Panc1 (cell line): ENCODE measurements at regions not wholly inside any gene's neighbourhood (a gene's known extent, or its start where the extent isn't known, plus 50 kb on each side); places are given as distances from the start of the nearest gene placed in this dataset.

Source experiments
- ATAC-seq: fragments of 200-7000 bp; cut with Tn5 transposase; 2 replicates; pipeline ENCODE4 v1.9.1; 2020; ENCODE audit warnings: mild to moderate bottlenecking, moderate library complexity
- BruUV-seq: library from RNA; stranded (reverse); fragments of 400-500 nt; replicated peaks from 2 replicates; lab custom pipeline; 2021; lab: Mats Ljungman, UMichigan
- CTCF ChIA-PET: fragments of 300-600 bp; sonication (Branson Sonifier 250); formaldehyde crosslinking; loops from one replicate; lab custom pipeline; 2022; ENCODE audit warnings: antibody characterized with exemption; lab: Charles Lee
- POLR2A ChIA-PET: fragments of 300-600 bp; sonication (Branson Sonifier 250); formaldehyde crosslinking; loops from one replicate; lab custom pipeline; 2022; ENCODE audit warnings: antibody characterized with exemption; lab: Charles Lee
- DNase-seq: peaks from one replicate; pipeline ENCODE4 v3.0.0-alpha.2; 2010; ENCODE audit warnings: low read depth, low spot score
- H3K27ac ChIP-seq: 2 replicates; pipeline ENCODE4 v1.5.1; 2011; ENCODE audit warnings: mild to moderate bottlenecking, low read length, inconsistent platforms
- H3K27me3 ChIP-seq: fragments of 200-500 bp; sonication (Bioruptor generic); 2 replicates; pipeline ENCODE4 v1.6.0; 2014; ENCODE audit warnings: low read length, inconsistent platforms; ENCODE audit not compliant: control insufficient read depth, insufficient read depth
- H3K36me3 ChIP-seq: fragments of 200-500 bp; sonication (Bioruptor generic); 2 replicates; pipeline ENCODE4 v1.5.1; 2014; ENCODE audit warnings: inconsistent platforms, mild to moderate bottlenecking, low read length, moderate library complexity; ENCODE audit not compliant: control insufficient read depth, insufficient read depth
- H3K4me1 ChIP-seq: 2 replicates; pipeline ENCODE4 v1.5.1; 2011; ENCODE audit warnings: inconsistent platforms, mild to moderate bottlenecking, low read length, moderate library complexity; ENCODE audit not compliant: control insufficient read depth, insufficient read depth
- H3K4me3 ChIP-seq, 2 experiments: 2 replicates each; pipeline ENCODE4 v1.5.1; 2011 to 2012; ENCODE audit warnings: low read depth in 2 of 2, low read length in 2 of 2, mild to moderate bottlenecking in 2 of 2, inconsistent platforms in 1 of 2, moderate library complexity in 1 of 2
- H3K9me3 ChIP-seq: fragments of 200-500 bp; sonication (Bioruptor generic); 2 replicates; pipeline ENCODE4 v1.5.1; 2014; ENCODE audit warnings: low read depth, mild to moderate bottlenecking, inconsistent platforms, low read length, moderate library complexity; ENCODE audit not compliant: control insufficient read depth, insufficient read depth
- POLR2AphosphoS5 ChIP-seq: IDR thresholded peaks from 2 replicates; pipeline ENCODE4 v1.6.1; 2012; ENCODE audit warnings: mild to moderate bottlenecking, low read depth, low read length, moderate library complexity
- REST ChIP-seq, 2 experiments: IDR thresholded peaks; 2 replicates each; pipeline ENCODE4 v1.6.1; 2011 to 2012; ENCODE audit warnings: low read depth in 2 of 2, control low read depth in 1 of 2, low read length in 1 of 2, mild to moderate bottlenecking in 1 of 2, moderate library complexity in 1 of 2; ENCODE audit not compliant: insufficient read depth in 1 of 2
- SIN3A ChIP-seq: IDR thresholded peaks from 2 replicates; pipeline ENCODE4 v1.6.1; 2012; ENCODE audit warnings: low read depth, mild to moderate bottlenecking, low read length, moderate library complexity, borderline replicate concordance; ENCODE audit not compliant: insufficient read depth
- TCF7L2 ChIP-seq: IDR thresholded peaks from 2 replicates; pipeline ENCODE4 v1.6.1; 2011; ENCODE audit warnings: mild to moderate bottlenecking, low read depth, low read length, inconsistent platforms
- in situ Hi-C: cut with HindIII; loops from 2 replicates; pipeline ENCODE4 v1.10.0; 2016; ENCODE audit warnings: low sequenced_read_pairs, low pct_unique_long_range_greater_than_20kb
- intact Hi-C: fragments of 100-400 bp; cut with micrococcal nuclease; formaldehyde crosslinking; loops from one replicate; pipeline ENCODE4 v1.10.0; 2022; ENCODE audit not compliant: unreplicated experiment
- TF ChIP-seq, protein P1 (sequence below): fragments of 450-650 bp; IDR thresholded peaks from 2 replicates; pipeline ENCODE4 v1.5.1; 2017; ENCODE audit warnings: mild to moderate bottlenecking

DNA sequence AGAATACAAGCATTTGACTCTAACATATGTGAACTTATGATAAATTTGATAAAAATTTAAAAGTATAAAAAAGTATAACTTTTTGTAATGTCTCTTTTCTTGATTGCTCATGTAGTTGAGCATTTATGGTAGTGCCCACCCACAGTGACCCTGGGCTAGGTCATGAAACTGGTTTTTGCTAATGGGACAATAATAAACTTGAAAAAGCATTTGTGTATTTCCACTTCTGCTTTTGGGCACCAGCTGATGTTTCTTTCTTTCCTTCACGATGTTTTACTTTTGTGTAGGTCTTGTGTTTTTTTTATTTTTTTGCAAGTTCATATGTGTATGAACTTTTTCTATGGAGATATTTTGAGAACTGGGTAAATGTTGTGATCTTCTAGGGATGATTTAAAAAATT, 313.1 kb downstream of the CBLL2 start:
- BruUV-seq, result no TSS peak
- Histone ChIP-seq H3K27ac (no peak overlapping the region), H3K36me3 (no peaks in the 10 kb centered on the region), H3K4me1 (no peaks in the 10 kb centered on the region), H3K27me3 (no peaks in the 10 kb centered on the region), H3K9me3 (no peaks in the 10 kb centered on the region), H3K4me3 (no peak overlapping the region)
- ATAC-seq, result no peak
- intact Hi-C loops, result no loop called here
- CTCF ChIA-PET, result interaction anchor here (0.6 kb wide), 1 partner anchor 319 kb away, joined by 3 read pairs; no protein-coding TSS in a partner anchor
- no peak for DNase-seq
- POLR2A ChIA-PET, result no interaction called here
- TF ChIP-seq, protein P1, sequence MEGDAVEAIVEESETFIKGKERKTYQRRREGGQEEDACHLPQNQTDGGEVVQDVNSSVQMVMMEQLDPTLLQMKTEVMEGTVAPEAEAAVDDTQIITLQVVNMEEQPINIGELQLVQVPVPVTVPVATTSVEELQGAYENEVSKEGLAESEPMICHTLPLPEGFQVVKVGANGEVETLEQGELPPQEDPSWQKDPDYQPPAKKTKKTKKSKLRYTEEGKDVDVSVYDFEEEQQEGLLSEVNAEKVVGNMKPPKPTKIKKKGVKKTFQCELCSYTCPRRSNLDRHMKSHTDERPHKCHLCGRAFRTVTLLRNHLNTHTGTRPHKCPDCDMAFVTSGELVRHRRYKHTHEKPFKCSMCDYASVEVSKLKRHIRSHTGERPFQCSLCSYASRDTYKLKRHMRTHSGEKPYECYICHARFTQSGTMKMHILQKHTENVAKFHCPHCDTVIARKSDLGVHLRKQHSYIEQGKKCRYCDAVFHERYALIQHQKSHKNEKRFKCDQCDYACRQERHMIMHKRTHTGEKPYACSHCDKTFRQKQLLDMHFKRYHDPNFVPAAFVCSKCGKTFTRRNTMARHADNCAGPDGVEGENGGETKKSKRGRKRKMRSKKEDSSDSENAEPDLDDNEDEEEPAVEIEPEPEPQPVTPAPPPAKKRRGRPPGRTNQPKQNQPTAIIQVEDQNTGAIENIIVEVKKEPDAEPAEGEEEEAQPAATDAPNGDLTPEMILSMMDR, result no peak
- TF ChIP-seq POLR2AphosphoS5, result no peak
- no peak for TF ChIP-seq REST (IDR thresholded peaks at IDR 0.05; ENCODE audit: insufficient read depth in 1 of 2, low read depth in 2 of 2, low read length in 1 of 2)
- in situ Hi-C loops, result no loop called here

GRCh38 chrX:22589845-22590244, 317.1 kb downstream of the CBLL2 start:
- H3K27me3 ChIP-seq, result no peaks in the 10 kb centered on the region
- H3K36me3 ChIP-seq, result no peaks in the 10 kb centered on the region
- DNase-seq (no peak), ATAC-seq (no peak)
- no peaks in the 10 kb centered on the region for H3K4me1 ChIP-seq
- ChIA-PET POLR2A (no interaction called here), CTCF (no interaction called here)
- intact Hi-C loops (no loop called here), in situ Hi-C loops (no loop called here)
- H3K4me3 ChIP-seq, result no peak overlapping the region
- no peaks in the 10 kb centered on the region for H3K9me3 ChIP-seq
- H3K27ac ChIP-seq, result no peak overlapping the region
- no TSS peak for BruUV-seq
- TF ChIP-seq POLR2AphosphoS5 (no peak), SIN3A (no peak), TCF7L2 (no peak), REST (IDR thresholded peaks at IDR 0.05; ENCODE audit: insufficient read depth in 1 of 2, low read depth in 2 of 2, low read length in 1 of 2) (no peak)
- TF ChIP-seq, protein P1, result no peak
